ENCODE measurements at regions not wholly inside any gene's neighbourhood (a gene's known extent, or its start where the extent isn't known, plus 50 kb on each side); places are given as distances from the start of the nearest gene placed in this dataset.

DNA sequence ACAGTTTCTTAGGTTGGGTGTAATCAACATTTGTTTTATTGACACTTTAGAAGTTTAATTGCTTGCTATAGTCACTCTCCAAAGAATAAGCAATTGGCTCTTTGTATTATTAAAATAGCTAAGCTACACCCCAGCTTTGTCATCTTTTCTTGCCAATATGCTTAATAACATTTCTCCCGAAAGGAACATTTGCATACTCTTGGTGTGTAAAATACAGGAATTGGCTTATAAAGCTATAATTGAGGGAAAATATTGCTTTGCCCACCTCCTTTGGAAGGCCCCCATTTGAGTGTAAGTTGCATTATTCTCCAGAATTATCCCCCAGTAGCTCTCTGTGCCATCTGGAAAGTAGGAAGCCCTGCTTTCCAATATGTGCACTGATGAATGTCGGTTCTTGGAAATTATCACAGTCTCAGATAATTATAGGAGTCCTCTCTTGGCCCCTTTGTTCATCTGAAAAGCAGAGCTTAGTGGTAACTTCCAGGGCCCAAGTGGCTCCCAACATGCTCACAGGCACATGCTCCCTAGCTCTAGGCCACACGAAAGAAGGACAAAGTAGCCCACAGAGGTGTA, 92.4 kb upstream of the B3GAT2 start:
- TF ChIP-seq CTCF (IDR thresholded peaks at IDR 0.05) (no peak), POLR2A (IDR thresholded peaks at IDR 0.05) (no peak), EP300 (IDR thresholded peaks at IDR 0.05) (no peak)

Measured in tibial nerve (tissue), 4 donors.